GM12873 (cell line): ENCODE measurements at regions not wholly inside any gene's neighbourhood (a gene's known extent, or its start where the extent isn't known, plus 50 kb on each side); places are given as distances from the start of the nearest gene placed in this dataset.

Source experiments
- CTCF ChIP-seq: IDR thresholded peaks from 2 replicates; pipeline ENCODE4 v1.5.1; 2012; ENCODE audit warnings: low read depth, mild to moderate bottlenecking, moderate library complexity, low read length, control low read depth; ENCODE audit not compliant: insufficient read depth; ENCODE audit errors: missing control alignments

DNA sequence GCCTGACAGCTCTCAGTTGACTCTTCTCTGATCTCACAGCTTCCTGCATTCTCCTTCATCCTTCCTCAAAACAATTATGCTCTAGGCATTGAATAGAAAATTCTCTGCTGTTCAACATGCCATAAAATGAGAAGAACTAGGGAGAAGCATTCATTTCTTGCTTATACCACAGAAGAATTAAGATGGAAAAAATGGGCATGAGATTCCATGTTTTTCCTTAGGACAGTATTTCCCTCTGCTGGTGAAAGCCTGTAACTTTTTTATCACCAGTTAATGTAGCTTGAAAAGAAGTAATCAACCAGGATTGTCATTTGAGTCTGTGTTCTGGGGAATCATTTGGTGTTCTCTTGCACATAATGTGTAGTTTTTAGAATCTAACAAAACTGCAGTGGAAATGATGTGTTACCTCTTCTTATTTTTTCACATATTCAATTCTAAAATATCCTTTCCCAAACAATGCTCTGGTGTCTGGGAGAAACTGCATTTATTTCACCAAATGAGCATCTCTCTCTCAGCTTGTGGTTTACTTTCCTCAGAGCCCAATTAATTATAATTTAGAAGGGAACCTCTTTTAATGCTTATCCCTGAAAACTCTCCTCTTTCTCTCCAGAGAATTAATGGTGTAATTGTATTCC is 92.8 kb upstream of the DCBLD2 start:
- TF ChIP-seq CTCF: peak; percentile 42

DNA sequence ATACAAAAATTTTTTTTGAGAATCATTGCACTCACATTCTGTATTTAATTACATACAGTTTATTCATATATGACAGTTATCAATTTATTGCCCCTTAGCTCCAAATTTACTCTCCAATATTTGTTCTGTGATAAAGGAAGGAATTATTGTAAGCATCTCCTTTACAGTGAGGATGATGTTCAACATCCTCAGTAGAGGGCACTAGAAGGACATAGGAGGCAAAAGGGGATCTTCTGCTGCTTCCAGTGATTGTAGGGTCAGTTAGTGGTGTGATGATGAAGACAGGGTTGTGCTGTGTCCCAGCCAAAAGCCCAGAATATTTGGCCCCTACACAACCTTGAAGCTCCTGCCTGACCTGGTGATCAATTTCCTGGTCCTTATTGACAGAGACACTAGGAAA is 89.9 kb upstream of the DCBLD2 start:
- TF ChIP-seq CTCF: peak; percentile 9

DNA sequence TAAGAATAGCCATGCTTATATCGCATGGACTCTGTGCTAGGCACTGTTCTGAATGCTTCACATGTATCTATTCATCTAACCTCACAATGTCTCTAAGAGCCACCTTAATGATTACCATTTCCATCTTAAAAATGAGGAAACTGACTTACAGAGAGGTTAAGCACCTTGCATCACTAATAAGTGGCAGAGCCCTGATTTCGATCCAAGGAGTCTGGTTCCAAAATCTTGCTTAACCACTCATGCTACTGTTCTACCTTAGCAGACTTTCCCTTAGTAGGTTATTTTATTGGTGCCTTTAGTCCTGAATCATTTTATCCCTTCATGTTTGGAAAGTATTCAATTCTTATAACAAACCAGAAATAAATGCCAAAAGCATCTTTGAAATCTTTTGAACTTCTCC is 89.2 kb upstream of the DCBLD2 start:
- TF ChIP-seq CTCF: no peak

DNA sequence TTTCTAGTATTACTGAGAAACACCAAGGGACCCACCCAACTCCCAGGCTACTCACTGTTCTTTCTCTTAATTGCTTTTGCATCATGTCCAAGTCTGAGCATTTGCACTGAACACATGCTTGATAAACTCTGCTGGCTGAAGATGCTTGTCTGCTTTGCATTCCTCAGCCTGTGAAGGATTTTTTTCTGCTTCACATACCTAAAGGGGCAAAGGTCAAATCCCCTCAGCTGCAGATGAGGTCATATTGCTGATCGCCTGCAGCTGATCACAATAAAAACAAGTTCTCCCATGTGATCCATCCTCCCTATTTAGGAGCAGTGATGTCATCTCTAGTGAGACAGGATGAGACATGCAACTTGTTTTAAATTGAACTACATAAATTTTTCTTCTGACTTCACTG is 84.6 kb upstream of the DCBLD2 start:
- TF ChIP-seq CTCF: no peak

- TF ChIP-seq CTCF: no peak
Observed at GRCh38 chr3:98985431-98985830, 83.9 kb upstream of the DCBLD2 start.

GRCh38 chr3:98984024-98984423 is 82.5 kb upstream of the DCBLD2 start:
- TF ChIP-seq CTCF: no peak

DNA sequence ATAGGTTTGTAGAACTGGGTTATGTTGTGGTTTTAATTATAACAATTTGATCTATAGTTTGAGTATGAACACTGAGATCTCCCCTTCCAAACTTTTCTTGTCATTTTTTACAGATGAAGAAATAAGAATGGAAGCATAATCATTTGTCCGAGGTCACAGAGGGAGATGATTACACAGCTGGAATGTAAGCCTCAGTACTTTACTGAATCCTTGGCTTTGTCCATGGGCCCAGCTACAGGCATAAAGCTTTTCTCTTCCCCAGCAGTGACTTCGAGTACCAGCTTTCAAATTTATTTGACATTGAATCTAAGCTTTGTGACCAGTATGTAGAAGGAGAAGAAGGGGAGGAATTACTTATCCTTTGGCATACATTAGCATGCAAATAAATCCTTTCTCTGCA is 80.9 kb upstream of the DCBLD2 start:
- TF ChIP-seq CTCF: no peak
